RWPE2 (cell line): ENCODE measurements at regions not wholly inside any gene's neighbourhood (a gene's known extent, or its start where the extent isn't known, plus 50 kb on each side); places are given as distances from the start of the nearest gene placed in this dataset.

Experiments used
- ATAC-seq: fragments of 200-7000 bp; cut with Tn5 transposase; 3 replicates; pipeline ENCODE4 v1.9.1; 2021; ENCODE audit warnings: low read depth
- DNase-seq: peaks from one replicate; pipeline ENCODE4 v3.0.0-alpha.2; 2020; ENCODE audit warnings: low spot score
- H3K27ac ChIP-seq: fragments of 450-650 bp; 2 replicates; pipeline ENCODE4 v1.5.1; 2017; ENCODE audit warnings: mild to moderate bottlenecking; ENCODE audit not compliant: poor library complexity, severe bottlenecking
- H3K27me3 ChIP-seq: fragments of 250-450 bp; sonication (Bioruptor Pico); 2 replicates; pipeline ENCODE4 v1.5.1; 2021; ENCODE audit warnings: mild to moderate bottlenecking, moderate library complexity; ENCODE audit not compliant: insufficient read depth, poor library complexity, severe bottlenecking
- H3K36me3 ChIP-seq: fragments of 250-450 bp; sonication (Bioruptor Pico); 2 replicates; pipeline ENCODE4 v1.5.1; 2020; ENCODE audit warnings: low read depth, mild to moderate bottlenecking, moderate library complexity
- H3K4me1 ChIP-seq: fragments of 250-450 bp; sonication (Bioruptor Pico); 2 replicates; pipeline ENCODE4 v1.5.1; 2021; ENCODE audit warnings: mild to moderate bottlenecking, moderate library complexity; ENCODE audit not compliant: insufficient read depth, poor library complexity, severe bottlenecking
- H3K4me3 ChIP-seq: fragments of 250-450 bp; sonication (Bioruptor Pico); 2 replicates; pipeline ENCODE4 v1.5.1; 2021; ENCODE audit warnings: mild to moderate bottlenecking, moderate library complexity; ENCODE audit not compliant: severe bottlenecking
- H3K9me3 ChIP-seq: fragments of 250-450 bp; sonication (Bioruptor Pico); 2 replicates; pipeline ENCODE4 v1.5.1; 2021; ENCODE audit warnings: mild to moderate bottlenecking, moderate library complexity; ENCODE audit not compliant: severe bottlenecking
- TF ChIP-seq, protein P1 (sequence below): fragments of 450-650 bp; IDR thresholded peaks from one replicate; pipeline ENCODE4 v1.5.1; 2017; ENCODE audit warnings: mild to moderate bottlenecking, moderate library complexity; ENCODE audit not compliant: poor library complexity, severe bottlenecking

DNA sequence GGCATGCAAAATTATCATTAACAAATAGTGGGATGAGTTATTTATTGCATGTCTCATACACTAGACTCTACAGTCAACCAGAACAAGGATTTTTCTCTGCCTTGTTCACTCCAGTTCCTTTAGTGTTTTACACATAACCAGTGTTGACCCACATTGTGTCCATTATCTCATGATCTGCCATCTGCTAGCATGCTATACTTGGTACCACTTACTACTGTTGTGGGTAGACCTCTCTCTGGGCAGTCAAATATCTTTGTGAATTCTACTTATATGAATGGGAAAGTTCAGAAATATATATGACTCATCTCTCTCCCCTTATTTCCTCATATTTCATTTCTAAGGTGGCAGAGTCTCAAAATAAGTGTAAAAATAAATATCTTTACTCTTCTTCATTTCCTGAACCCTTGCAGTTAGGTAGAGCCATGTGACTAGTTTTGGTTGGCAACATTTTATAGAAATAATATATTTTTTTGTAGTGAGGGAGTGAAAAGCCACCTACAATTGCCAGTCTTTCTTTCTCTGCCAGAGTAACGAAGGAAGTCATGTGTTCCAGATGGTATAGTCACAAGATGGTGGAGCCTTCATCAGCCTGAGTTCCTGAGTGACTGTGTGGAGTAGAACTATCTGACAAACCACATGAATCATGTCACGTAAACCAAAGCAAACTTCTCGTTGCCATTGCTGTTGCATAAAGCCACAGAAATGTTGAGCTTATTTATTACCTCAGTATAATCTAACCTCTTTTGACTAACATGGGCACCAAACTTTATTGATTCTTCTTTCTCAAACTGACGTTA is 704.0 kb downstream of the RNF144A start:
- DNase-seq (no peak), ATAC-seq (no peak)
- Histone ChIP-seq H3K4me1 (peaks cover 6% of the 10 kb centered on the region), H3K36me3 (no peaks in the 10 kb centered on the region), H3K4me3 (no peak overlapping the region), H3K27ac (no peak overlapping the region), H3K9me3 (no peaks in the 10 kb centered on the region), H3K27me3 (no peaks in the 10 kb centered on the region)
- TF ChIP-seq, protein P1, sequence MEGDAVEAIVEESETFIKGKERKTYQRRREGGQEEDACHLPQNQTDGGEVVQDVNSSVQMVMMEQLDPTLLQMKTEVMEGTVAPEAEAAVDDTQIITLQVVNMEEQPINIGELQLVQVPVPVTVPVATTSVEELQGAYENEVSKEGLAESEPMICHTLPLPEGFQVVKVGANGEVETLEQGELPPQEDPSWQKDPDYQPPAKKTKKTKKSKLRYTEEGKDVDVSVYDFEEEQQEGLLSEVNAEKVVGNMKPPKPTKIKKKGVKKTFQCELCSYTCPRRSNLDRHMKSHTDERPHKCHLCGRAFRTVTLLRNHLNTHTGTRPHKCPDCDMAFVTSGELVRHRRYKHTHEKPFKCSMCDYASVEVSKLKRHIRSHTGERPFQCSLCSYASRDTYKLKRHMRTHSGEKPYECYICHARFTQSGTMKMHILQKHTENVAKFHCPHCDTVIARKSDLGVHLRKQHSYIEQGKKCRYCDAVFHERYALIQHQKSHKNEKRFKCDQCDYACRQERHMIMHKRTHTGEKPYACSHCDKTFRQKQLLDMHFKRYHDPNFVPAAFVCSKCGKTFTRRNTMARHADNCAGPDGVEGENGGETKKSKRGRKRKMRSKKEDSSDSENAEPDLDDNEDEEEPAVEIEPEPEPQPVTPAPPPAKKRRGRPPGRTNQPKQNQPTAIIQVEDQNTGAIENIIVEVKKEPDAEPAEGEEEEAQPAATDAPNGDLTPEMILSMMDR: no peak

DNA sequence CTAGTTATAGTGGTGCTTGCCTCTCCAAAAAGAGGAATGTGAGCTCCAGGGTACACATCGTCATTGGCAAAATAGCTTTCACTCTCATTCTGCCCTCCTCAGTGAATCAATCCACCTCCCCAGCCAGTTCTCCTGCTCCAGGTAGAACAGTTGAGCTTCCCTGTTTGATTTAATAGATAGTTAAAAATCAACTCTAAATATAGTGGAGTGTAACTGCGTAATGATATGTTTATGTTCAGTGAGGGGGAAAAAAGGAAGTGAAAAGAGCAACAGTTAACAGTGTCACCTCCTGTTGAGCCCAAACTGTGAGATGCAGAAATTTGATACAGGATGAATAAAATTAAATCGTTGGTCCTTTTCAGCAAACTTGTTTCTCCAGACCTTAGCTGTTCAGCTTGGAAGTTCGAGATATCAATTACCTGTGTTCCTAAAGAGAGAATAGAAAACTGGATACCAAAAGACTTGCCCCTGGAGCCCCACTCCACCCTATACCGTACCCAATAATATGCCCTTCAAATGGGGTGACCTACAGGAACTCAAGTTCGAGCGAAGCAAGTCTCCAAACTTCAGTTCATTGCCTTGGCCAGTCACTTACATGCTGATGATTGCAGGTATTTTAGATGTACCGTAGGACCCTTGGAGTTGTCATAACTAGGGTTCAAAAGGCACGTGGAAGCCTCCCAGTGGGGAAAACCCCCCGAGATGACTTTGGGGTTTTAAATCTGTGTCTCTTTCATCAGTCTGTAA is 708.4 kb downstream of the RNF144A start:
- Histone ChIP-seq H3K27ac (no peak overlapping the region), H3K9me3 (no peaks in the 10 kb centered on the region), H3K27me3 (no peaks in the 10 kb centered on the region), H3K36me3 (no peaks in the 10 kb centered on the region), H3K4me1 (peaks cover 3% of the 10 kb centered on the region), H3K4me3 (no peak overlapping the region)
- ATAC-seq (no peak), DNase-seq (no peak)
- TF ChIP-seq, protein P1: no peak

DNA sequence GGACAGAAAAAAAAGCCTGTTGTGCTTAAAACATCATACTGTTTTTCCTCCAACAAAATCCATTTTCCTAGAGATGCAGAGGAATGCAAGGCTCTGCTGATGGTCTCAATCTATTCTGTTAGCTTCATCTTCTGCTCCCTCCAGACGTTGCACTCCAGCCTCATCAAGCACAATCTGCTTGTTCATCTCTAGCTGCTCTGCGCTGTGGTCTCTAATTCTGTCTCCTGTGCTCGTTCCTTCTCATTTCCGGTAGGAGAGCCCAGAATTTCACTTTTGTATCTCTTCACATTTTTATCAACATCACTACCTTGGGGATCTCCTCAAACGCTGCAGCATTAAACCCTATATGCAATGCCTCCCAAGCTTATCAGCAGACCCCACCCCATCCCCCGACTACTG is 708.9 kb downstream of the RNF144A start:
- Histone ChIP-seq H3K4me1 (no peaks in the 10 kb centered on the region), H3K9me3 (no peaks in the 10 kb centered on the region), H3K27ac (no peak overlapping the region), H3K36me3 (no peaks in the 10 kb centered on the region), H3K27me3 (no peaks in the 10 kb centered on the region), H3K4me3 (no peak overlapping the region)
- DNase-seq (no peak), ATAC-seq (no peak)
- TF ChIP-seq, protein P1: no peak

DNA sequence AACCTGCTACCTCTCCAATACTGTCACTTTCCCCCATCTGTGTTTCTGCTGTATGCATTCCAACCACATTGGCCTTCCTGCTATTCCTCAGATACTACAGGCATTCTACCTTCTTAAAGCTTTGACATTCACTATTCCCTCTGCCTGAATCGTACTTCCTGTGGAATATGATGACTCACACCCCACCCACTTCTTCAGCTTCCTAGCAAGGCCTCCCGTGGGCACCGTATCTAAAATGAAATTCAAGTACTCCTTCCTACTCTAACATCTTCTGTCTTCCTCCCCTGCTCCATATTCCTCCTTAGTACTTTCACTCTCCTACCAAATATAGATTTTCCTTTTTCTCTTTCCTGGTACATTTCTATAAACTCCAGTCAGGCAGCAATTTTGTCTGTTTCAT is 710.4 kb downstream of the RNF144A start:
- no peaks in the 10 kb centered on the region for H3K27me3 ChIP-seq
- H3K9me3 ChIP-seq: no peaks in the 10 kb centered on the region
- no peaks in the 10 kb centered on the region for H3K36me3 ChIP-seq
- no peak overlapping the region for H3K4me3 ChIP-seq
- no peak for ATAC-seq
- TF ChIP-seq, protein P1: no peak
- H3K4me1 ChIP-seq: no peaks in the 10 kb centered on the region
- DNase-seq: no peak
- H3K27ac ChIP-seq: no peak overlapping the region

DNA sequence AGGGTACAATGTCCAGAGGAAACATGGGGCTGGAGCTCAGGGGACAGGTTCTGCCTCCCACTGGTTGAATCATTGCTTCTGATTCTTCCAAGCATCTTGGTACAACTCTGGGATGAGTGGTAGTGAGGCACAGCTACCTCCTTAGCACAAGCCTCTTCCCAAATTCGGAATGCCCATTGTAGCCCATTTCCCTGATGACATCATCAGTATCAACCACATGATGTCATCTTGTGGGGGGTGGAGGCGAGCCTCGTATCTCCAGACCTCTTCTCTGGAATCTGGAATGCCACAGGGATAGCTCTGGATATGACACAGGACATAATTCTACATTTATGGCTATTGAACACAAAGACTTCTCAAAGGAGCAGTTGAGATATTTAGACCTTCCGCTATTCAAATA is 715.2 kb downstream of the RNF144A start:
- Histone ChIP-seq H3K4me1 (no peaks in the 10 kb centered on the region), H3K36me3 (no peaks in the 10 kb centered on the region), H3K4me3 (no peak overlapping the region), H3K27me3 (no peaks in the 10 kb centered on the region), H3K9me3 (no peaks in the 10 kb centered on the region), H3K27ac (no peak overlapping the region)
- DNase-seq (no peak), ATAC-seq (no peak)
- TF ChIP-seq, protein P1: no peak
